ENCODE measurements at regions not wholly inside any gene's neighbourhood (a gene's known extent, or its start where the extent isn't known, plus 50 kb on each side); places are given as distances from the start of the nearest gene placed in this dataset.

DNA sequence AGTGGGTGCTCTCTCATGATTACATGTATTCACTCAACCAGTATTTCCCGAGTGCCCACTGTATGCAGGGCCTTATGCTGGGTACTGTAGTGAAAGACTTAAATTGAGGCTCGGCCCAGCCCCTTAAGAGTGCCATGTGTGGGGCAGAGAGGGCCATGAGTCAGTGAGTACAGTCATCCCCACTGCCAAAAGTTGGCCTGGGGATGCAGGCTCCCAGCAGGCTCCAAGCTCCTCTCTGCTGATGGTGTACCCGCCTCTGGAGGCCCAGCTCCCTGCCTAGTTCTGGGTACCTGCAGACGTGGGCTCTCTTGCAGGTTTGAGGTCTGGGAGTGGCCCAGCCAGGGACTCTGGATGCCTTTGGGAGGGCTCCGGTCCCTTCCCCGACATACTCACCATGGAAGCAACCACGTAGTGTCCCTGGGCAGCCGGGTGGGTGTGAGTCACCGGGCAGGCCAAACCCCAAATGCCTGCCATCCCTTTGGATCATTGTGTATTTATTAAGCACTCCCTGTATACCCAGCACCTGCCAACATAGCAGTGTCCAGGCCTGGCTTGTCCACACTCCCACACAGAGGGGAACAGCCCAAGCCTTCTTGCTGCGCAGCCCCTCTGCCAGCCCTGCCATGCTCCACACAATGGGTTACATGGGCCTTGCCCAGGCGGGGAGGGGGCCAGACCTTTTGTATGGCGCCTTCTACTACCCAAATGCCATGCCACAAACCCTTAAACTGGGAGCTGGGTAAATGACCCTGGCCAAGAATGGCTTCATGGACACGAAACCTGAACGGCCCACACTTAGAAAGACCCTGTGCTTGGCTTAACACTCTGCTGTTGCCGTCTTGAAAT, 153.6 kb downstream of the VEGFA start:
- TF ChIP-seq CTCF (conservative IDR thresholded peaks at IDR 0.05) = no peak

DNA sequence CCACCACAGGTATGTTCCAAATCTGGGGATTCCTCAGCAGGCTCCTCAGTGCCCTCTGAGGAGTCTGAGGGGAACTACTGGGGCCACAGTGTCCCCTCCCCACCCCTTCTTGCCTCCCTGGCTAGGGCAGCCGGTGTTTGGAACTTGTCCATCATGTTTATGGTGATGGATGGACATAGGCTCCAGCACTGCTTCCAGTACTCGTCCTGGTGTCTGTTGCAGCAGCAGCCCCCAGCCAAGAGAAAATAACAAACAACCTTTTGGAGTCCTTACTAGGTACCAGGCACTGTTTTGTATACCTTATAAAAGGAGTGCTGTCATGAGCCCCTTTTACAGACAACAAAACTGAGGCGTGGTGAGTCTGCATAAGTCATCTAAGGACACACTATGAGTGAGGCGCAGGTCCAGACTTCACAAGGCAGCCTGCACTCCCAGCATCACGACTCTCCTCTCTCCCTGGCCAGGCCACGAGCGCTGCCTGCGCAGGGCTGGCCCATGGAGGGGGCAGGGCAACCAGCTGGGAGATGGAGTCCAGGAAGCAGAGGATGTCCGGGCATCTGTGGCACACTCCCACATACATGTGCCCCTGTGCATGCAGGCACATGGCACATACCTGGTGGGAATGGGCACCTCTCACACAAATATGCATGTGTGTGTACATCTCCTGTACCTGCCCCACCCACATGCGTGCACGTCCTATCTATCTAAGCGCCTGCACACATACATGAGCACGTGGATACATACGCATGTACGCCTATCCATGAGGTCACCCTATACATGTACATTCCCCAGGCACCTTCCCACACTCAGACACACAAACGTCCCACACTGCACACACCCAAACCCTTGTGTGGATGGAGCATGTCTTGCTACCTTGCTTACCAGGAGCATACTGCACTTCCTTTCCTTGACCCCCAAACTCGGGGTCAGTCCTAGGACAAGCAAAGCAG, 152.7 kb downstream of the VEGFA start:
- no peak overlapping the region for H3K27ac ChIP-seq
- no peak for TF ChIP-seq CTCF (conservative IDR thresholded peaks at IDR 0.05)

More for the DNA sequence above, 153.6 kb downstream of the VEGFA start:
- H3K27ac ChIP-seq = no peak overlapping the region

DNA sequence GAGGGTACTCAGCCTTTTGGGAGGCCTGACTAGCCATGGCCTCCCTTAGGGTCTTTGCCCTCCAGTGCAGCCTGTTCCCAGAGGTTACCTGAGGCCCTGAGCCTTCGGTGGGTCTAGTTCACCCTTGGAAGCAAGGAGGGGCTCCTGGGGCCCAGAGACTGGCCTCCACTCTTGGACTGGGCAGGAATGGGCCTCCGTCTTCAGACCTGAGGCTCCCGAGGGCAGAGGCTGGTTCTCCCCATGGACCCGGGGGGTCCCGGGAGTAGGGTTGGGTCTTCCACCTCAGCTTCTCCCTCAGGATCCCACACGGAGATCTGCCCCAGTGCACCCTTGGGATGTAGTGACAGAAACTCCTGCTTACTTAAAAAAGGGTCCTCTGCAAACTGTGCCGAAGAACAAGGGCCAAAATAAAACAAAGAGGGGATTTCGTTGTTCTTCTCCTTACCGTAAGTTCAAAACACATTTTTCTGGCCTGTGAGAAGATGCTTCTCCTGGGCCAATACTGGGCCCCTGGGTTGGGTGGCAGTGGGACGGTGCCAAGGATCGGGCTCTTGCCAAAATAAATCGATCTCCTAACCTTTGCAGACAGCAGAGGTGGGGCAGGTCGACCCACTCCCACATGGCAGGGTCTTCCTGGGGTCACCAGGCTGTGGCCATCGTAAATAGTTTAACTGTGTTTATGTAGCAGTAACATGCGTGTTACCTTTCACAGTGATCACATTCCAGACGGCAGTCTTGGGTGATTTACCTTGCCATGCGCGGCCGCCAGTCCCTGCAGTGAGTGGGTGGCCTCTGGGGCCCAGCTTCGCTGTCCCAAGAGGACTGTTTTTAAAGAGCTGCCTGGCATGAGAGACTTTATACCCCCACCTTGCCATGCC, 151.8 kb downstream of the VEGFA start:
- TF ChIP-seq CTCF (conservative IDR thresholded peaks at IDR 0.05) = no peak

DNA sequence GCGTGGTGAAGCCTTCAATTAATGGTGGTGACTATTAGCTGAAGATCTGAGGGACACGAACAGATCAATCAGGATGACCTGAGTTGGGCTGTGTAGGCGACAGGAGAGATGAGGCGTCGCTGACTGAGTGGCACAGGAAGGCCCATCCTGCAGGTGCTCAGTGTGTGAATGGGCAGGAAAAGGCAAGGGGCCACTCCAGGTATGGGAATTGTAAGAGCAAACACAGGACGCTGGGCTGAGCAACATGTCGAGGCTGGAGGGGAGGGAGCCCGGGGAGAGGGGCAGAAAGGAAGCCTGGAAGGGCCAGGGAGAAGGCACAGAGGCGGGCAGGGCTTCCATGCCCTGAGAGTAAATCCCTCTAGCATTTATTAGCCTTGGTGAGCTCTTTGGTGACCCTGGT, 151.0 kb downstream of the VEGFA start:
- no peak overlapping the region for H3K27ac ChIP-seq
- TF ChIP-seq CTCF (conservative IDR thresholded peaks at IDR 0.05) = no peak

More for the DNA sequence above, 151.8 kb downstream of the VEGFA start:
- no peak overlapping the region for H3K27ac ChIP-seq

DNA sequence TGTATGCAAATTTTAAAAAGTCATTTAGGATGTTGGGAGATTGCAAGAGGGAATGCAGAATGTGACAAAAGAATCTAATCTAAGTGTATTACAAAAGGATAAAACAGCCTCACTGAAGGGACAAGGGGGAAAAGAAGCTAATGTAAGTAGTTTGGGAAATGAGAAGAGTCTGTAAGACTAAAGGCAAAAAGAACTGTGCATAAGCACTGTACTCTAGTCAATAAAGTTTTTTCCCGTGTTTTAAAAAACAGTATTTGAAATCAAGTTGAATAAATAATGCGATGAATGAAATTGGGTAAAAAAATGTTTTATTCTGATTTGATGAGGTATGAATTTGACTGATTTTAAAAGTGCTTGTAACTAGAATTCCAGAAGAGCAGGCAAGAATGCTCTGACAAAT, 149.8 kb downstream of the VEGFA start:
- TF ChIP-seq CTCF (conservative IDR thresholded peaks at IDR 0.05) = no peak
- H3K27ac ChIP-seq = no peak overlapping the region

- no peak overlapping the region for H3K27ac ChIP-seq
- no peak for TF ChIP-seq CTCF (conservative IDR thresholded peaks at IDR 0.05)
Measured at GRCh38 chr6:43917878-43918382, 147.9 kb downstream of the VEGFA start.

Data from VCaP (cell line).